HCT116 (cell line): ENCODE measurements at regions not wholly inside any gene's neighbourhood (a gene's known extent, or its start where the extent isn't known, plus 50 kb on each side); places are given as distances from the start of the nearest gene placed in this dataset.

Experiments
- CEBPB ChIP-seq: IDR thresholded peaks from 2 replicates; pipeline ENCODE4 v1.6.1; 2012; ENCODE audit warnings: low read depth
- POLR2AphosphoS5 ChIP-seq: IDR thresholded peaks from 2 replicates; pipeline ENCODE4 v1.6.1; 2011; ENCODE audit warnings: mild to moderate bottlenecking, low read depth, low read length, moderate library complexity
- RAD21 ChIP-seq: IDR thresholded peaks from 2 replicates; pipeline ENCODE4 v1.6.1; 2012; ENCODE audit warnings: low read depth, mild to moderate bottlenecking
- SIN3A ChIP-seq: IDR thresholded peaks from 2 replicates; pipeline ENCODE4 v1.6.1; 2012; ENCODE audit warnings: low read depth
- YY1 ChIP-seq: IDR thresholded peaks from 2 replicates; pipeline ENCODE4 v1.6.1; 2011; ENCODE audit warnings: low read length, low read depth, moderate library complexity, mild to moderate bottlenecking; ENCODE audit not compliant: insufficient replicate concordance; ENCODE audit errors: extremely low read depth
- TF ChIP-seq, protein P1 (sequence below), 3 experiments: fragments of 200-600 bp in 1 of 3; sonication (generic) in 1 of 3; IDR thresholded peaks in 2 of 3; conservative IDR thresholded peaks in 1 of 3; 2 replicates each; pipeline ENCODE4 v1.5.1; 2012 to 2017; ENCODE audit warnings: low read depth in 2 of 3, low read length in 2 of 3, antibody characterized with exemption in 1 of 3, borderline replicate concordance in 1 of 3, control low read depth in 1 of 3, mild to moderate bottlenecking in 1 of 3, mixed read lengths in 1 of 3, mixed run types in 1 of 3, moderate library complexity in 1 of 3; ENCODE audit not compliant: insufficient read depth in 1 of 3

DNA sequence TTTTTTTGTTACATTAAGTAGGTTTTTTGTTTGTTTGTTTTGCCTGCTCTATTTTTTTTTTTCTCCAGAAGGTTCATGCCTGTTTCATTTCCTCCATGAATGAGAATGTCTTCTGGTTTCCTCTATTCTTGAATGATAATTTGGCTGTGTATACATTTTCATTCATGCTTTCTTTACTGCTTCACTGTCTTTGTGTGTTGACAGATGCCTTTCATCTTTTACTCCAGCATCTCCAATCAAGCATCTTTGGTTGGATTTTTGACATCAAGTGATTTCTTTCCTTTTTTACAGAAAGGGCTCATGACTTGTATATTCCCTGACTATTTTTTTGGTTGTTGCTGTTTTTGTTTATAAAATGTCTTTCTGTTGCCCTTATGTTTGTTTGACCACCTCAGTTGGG is 156.5 kb downstream of the MDFIC start:
- TF ChIP-seq, protein P1, sequence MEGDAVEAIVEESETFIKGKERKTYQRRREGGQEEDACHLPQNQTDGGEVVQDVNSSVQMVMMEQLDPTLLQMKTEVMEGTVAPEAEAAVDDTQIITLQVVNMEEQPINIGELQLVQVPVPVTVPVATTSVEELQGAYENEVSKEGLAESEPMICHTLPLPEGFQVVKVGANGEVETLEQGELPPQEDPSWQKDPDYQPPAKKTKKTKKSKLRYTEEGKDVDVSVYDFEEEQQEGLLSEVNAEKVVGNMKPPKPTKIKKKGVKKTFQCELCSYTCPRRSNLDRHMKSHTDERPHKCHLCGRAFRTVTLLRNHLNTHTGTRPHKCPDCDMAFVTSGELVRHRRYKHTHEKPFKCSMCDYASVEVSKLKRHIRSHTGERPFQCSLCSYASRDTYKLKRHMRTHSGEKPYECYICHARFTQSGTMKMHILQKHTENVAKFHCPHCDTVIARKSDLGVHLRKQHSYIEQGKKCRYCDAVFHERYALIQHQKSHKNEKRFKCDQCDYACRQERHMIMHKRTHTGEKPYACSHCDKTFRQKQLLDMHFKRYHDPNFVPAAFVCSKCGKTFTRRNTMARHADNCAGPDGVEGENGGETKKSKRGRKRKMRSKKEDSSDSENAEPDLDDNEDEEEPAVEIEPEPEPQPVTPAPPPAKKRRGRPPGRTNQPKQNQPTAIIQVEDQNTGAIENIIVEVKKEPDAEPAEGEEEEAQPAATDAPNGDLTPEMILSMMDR (IDR thresholded peaks at IDR 0.05 in 2 of 3, conservative IDR thresholded peaks at IDR 0.05 in 1 of 3; ENCODE audit: borderline replicate concordance in 1 of 3, insufficient read depth in 1 of 3, low read depth in 2 of 3, low read length in 2 of 3), result no peak
- no peak for TF ChIP-seq POLR2AphosphoS5
- no peak for TF ChIP-seq RAD21
- no peak for TF ChIP-seq SIN3A
- TF ChIP-seq CEBPB, result no peak
- no peak for TF ChIP-seq YY1
